ENCODE measurements at regions not wholly inside any gene's neighbourhood (a gene's known extent, or its start where the extent isn't known, plus 50 kb on each side); places are given as distances from the start of the nearest gene placed in this dataset.

DNA sequence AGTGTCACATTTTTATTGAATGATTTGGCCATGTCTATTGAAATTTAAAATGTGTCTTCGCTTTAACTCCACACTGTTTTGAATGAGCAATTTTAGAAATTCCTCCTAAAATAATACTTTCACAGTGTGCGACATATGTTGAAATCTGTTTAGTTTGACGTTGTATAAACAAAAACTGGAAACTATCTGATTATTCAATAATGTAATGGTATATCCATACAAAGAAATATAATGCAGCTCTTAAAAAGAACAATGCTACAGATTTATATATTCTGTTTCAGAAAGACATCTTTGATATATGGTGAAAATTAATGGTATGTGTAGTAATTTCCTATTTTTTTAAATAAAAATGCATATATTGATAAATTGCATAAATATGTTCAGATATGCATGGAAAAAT is 268.7 kb upstream of the SORL1-AS1 start:
- TF ChIP-seq ELF1 (IDR thresholded peaks at IDR 0.05; ENCODE audit: borderline replicate concordance, low read depth) (no peak), POLR2AphosphoS5 (IDR thresholded peaks at IDR 0.05; ENCODE audit: low read depth, low read length) (no peak), TCF7L2 (IDR thresholded peaks at IDR 0.05; ENCODE audit: borderline replicate concordance, extremely low read depth, insufficient read depth, insufficient read length) (no peak), POLR2A (IDR thresholded peaks at IDR 0.05; ENCODE audit: borderline replicate concordance, extremely low read depth, insufficient read depth, insufficient read length) (no peak), EGR1 (IDR thresholded peaks at IDR 0.05; ENCODE audit: low read depth) (no peak), YY1 (IDR thresholded peaks at IDR 0.05; ENCODE audit: extremely low read depth, insufficient replicate concordance, low read depth, low read length) (no peak)
- TF ChIP-seq, protein P1, sequence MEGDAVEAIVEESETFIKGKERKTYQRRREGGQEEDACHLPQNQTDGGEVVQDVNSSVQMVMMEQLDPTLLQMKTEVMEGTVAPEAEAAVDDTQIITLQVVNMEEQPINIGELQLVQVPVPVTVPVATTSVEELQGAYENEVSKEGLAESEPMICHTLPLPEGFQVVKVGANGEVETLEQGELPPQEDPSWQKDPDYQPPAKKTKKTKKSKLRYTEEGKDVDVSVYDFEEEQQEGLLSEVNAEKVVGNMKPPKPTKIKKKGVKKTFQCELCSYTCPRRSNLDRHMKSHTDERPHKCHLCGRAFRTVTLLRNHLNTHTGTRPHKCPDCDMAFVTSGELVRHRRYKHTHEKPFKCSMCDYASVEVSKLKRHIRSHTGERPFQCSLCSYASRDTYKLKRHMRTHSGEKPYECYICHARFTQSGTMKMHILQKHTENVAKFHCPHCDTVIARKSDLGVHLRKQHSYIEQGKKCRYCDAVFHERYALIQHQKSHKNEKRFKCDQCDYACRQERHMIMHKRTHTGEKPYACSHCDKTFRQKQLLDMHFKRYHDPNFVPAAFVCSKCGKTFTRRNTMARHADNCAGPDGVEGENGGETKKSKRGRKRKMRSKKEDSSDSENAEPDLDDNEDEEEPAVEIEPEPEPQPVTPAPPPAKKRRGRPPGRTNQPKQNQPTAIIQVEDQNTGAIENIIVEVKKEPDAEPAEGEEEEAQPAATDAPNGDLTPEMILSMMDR (IDR thresholded peaks at IDR 0.05 in 2 of 3, conservative IDR thresholded peaks at IDR 0.05 in 1 of 3; ENCODE audit: borderline replicate concordance in 1 of 3, insufficient read depth in 1 of 3, low read depth in 2 of 3, low read length in 2 of 3) = no peak
- TF ChIP-seq, protein P2, sequence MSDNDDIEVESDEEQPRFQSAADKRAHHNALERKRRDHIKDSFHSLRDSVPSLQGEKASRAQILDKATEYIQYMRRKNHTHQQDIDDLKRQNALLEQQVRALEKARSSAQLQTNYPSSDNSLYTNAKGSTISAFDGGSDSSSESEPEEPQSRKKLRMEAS (IDR thresholded peaks at IDR 0.05) = no peak
- TF ChIP-seq, protein P3, sequence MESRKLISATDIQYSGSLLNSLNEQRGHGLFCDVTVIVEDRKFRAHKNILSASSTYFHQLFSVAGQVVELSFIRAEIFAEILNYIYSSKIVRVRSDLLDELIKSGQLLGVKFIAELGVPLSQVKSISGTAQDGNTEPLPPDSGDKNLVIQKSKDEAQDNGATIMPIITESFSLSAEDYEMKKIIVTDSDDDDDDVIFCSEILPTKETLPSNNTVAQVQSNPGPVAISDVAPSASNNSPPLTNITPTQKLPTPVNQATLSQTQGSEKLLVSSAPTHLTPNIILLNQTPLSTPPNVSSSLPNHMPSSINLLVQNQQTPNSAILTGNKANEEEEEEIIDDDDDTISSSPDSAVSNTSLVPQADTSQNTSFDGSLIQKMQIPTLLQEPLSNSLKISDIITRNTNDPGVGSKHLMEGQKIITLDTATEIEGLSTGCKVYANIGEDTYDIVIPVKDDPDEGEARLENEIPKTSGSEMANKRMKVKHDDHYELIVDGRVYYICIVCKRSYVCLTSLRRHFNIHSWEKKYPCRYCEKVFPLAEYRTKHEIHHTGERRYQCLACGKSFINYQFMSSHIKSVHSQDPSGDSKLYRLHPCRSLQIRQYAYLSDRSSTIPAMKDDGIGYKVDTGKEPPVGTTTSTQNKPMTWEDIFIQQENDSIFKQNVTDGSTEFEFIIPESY (IDR thresholded peaks at IDR 0.05; ENCODE audit: extremely low read depth, insufficient replicate concordance, low read length) = no peak

All from HCT116 (cell line).